Uterus (tissue), 3 donors: ENCODE measurements at regions not wholly inside any gene's neighbourhood (a gene's known extent, or its start where the extent isn't known, plus 50 kb on each side); places are given as distances from the start of the nearest gene placed in this dataset.
"Not testable (repeated sequence)": the region's sequence is repeated elsewhere in the genome, so short reads cannot be mapped to it uniquely, and the experiment has no call there.

ENCODE experiments used
- DNase-seq, 2 donors: peaks; one replicate each; pipeline ENCODE4 v3.0.0-alpha.2; 2019 to 2020
- H3K27ac ChIP-seq, 2 donors: fragments of 200-600 bp; sonication (generic); 1 replicate in 1 of 2; 2 replicates in 1 of 2; pipeline ENCODE4 v1.5.1; 2016 to 2018
- H3K27me3 ChIP-seq, 2 donors: fragments of 200-600 bp; sonication (generic); one replicate each; pipeline ENCODE4 v1.5.1; 2018 to 2019; ENCODE audit warnings: control low read depth in 1 of 2
- H3K36me3 ChIP-seq, 2 donors: fragments of 200-600 bp; sonication (generic); one replicate each; pipeline ENCODE4 v1.5.1; 2019; ENCODE audit warnings: control low read depth in 1 of 2
- H3K4me1 ChIP-seq, 2 donors: fragments of 200-600 bp; sonication (generic); one replicate each; pipeline ENCODE4 v1.5.1; 2018 to 2019; ENCODE audit warnings: control low read depth in 1 of 2
- H3K4me3 ChIP-seq, 2 donors: fragments of 200-600 bp; sonication (generic); 1 replicate in 1 of 2; 2 replicates in 1 of 2; pipeline ENCODE4 v1.5.1; 2018 to 2019; ENCODE audit warnings: mild to moderate bottlenecking in 1 of 2
- H3K9me3 ChIP-seq, 2 donors: fragments of 200-600 bp; sonication (generic); one replicate each; pipeline ENCODE4 v1.5.1; 2019; ENCODE audit warnings: control low read depth in 1 of 2
- POLR2A ChIP-seq, 2 donors: fragments of 450-650 bp; IDR thresholded peaks; one replicate each; pipeline ENCODE4 v1.6.1; 2016; ENCODE audit warnings: antibody characterized with exemption in 2 of 2, mild to moderate bottlenecking in 1 of 2, moderate library complexity in 1 of 2
- intact Hi-C: fragments of 100-400 bp; cut with DNase I; formaldehyde crosslinking; loops from one replicate; pipeline ENCODE4 v1.15.1; 2023; ENCODE audit warnings: low total_unique reads
- TF ChIP-seq, protein P1 (sequence below), 4 experiments: fragments of 200-600 bp in 2 of 4; fragments of 450-650 bp in 2 of 4; sonication (generic) in 2 of 4; IDR thresholded peaks; one replicate each; pipeline ENCODE4 v1.5.1; 2016 to 2019; ENCODE audit warnings: antibody characterized with exemption in 4 of 4, mild to moderate bottlenecking in 2 of 4, moderate library complexity in 1 of 4
- donor health status: DM: yes; HTN: yes; CAD: no.

DNA sequence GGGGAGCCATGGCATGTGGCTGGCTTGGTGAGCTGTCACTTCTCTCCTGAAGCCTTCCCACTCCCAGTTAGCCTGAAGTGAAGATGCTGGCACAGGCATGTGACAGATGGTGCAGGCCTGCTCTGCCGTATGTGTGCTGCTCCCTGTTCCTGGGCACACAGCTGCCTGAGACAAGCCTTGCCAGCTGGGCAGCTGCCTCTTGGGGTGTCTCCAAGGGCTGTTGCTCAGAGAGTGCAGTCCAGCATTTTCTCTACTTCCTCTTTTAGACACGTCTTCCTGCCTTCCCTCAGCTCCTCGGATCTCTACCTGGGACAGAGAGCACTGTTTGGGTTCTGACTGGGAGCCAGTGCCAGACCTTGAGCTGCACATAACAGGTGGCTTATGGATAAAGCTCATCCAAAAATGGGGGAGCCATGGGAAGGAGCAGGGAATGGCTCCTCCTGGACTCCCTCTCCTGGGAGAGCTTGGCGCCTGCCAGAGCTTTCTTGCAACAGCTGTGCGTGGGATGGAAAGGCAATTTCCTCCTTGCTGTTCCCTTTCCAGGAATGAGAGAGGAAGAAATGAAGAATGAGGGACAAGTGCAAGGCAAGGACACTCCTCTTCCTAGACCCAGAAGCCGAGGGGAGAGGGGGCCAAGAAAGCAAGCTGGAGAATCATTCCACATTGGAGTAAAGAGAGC, 132.9 kb downstream of the MSL3 start:
- no peak for TF ChIP-seq POLR2A (IDR thresholded peaks at IDR 0.05)
- TF ChIP-seq, protein P1, sequence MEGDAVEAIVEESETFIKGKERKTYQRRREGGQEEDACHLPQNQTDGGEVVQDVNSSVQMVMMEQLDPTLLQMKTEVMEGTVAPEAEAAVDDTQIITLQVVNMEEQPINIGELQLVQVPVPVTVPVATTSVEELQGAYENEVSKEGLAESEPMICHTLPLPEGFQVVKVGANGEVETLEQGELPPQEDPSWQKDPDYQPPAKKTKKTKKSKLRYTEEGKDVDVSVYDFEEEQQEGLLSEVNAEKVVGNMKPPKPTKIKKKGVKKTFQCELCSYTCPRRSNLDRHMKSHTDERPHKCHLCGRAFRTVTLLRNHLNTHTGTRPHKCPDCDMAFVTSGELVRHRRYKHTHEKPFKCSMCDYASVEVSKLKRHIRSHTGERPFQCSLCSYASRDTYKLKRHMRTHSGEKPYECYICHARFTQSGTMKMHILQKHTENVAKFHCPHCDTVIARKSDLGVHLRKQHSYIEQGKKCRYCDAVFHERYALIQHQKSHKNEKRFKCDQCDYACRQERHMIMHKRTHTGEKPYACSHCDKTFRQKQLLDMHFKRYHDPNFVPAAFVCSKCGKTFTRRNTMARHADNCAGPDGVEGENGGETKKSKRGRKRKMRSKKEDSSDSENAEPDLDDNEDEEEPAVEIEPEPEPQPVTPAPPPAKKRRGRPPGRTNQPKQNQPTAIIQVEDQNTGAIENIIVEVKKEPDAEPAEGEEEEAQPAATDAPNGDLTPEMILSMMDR (IDR thresholded peaks at IDR 0.05): no peak
- Histone ChIP-seq H3K27ac (no peak overlapping the region), H3K4me1 (no peaks in the 10 kb centered on the region), H3K4me3 (no peak overlapping the region), H3K9me3 (no peaks in the 10 kb centered on the region), H3K36me3 (no peaks in the 10 kb centered on the region), H3K27me3 (no peaks in the 10 kb centered on the region)
- intact Hi-C loops: no loop called here
- no peak for DNase-seq

DNA sequence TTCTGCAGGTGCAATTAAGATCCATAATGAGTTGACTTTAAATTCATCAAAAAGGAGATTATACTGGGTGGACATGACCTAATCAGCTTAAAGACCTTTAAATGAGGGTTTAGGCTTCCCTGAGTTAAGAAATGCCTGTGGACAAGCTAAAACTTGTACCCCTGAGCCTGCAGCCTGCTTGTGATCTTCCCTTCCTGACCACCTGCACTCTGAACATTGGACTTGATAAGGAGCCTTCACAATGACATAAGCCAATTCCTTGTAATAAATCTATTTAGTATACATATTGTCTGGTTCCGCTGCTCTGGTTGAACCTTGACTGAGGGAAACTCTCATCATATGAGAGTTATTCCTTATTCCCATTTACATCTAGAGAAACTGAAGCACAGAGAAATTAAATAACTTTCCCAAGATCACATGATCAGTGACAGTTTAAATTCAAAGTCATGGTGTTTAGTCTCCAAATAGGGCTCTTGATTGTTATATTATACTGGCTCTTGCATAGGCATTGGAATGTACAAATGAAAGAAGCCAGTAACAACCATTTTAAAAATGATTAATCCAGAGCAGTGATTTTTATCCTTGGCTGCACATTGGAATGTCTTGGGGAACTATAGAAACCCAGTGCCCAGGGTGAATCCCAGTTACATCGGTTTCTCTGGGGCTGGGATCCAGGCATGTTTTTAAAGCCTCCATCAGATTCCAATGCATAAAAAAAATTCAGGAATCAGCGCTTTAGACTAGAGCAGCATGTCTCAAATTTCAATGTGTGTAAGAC, 136.1 kb downstream of the MSL3 start:
- TF ChIP-seq, protein P1 (IDR thresholded peaks at IDR 0.05): no peak
- TF ChIP-seq POLR2A (IDR thresholded peaks at IDR 0.05): no peak
- Histone ChIP-seq H3K9me3 (no peaks in the 10 kb centered on the region), H3K27ac (no peak overlapping the region), H3K4me1 (no peaks in the 10 kb centered on the region), H3K36me3 (no peaks in the 10 kb centered on the region), H3K27me3 (no peaks in the 10 kb centered on the region), H3K4me3 (no peak overlapping the region)
- no peak for DNase-seq
- intact Hi-C loops: no loop called here

DNA sequence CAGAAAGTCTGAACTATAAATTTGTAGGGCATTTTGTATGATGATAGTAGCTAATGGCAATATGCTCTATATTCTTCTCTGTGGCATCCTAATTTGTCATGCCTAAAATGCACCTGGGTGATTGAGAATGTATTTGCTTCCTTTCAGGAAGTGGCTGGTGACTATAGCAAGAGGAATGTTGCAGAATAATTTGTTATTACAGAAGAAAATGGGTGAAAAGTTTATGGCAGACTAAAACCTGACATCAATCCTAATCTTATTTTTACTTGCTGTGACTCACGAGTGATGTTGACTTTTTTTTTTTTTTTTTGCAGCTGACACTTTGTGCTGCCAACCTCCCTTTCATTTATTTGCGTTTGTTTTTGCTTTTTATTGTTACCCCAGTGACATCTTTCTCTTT, 141.1 kb downstream of the MSL3 start:
- H3K27ac ChIP-seq: no peak overlapping the region
- no peaks in the 10 kb centered on the region for H3K36me3 ChIP-seq
- intact Hi-C loops: no loop called here
- H3K9me3 ChIP-seq: no peaks in the 10 kb centered on the region
- H3K4me3 ChIP-seq: no peak overlapping the region
- DNase-seq: no peak
- no peaks in the 10 kb centered on the region for H3K4me1 ChIP-seq
- H3K27me3 ChIP-seq: no peaks in the 10 kb centered on the region
- TF ChIP-seq POLR2A (IDR thresholded peaks at IDR 0.05): no peak
- TF ChIP-seq, protein P1 (IDR thresholded peaks at IDR 0.05): no peak

DNA sequence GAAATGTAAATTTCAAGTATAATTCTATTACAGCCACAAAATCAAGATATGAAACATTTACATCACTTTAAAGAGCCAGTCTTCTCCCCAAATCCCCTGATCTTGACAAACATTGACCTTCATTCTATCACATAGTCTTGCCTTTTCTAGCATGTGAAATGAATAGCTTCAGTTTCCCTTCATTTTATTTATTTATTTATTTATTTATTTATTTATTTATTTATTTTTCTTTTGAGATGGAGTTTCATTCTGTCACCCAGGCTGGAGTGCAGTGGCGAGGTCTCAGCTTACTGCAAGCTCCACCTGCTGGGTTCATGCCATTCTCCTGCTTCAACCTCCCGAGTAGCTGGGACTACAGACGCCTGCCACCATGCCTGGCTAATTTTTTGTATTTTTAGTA, 147.9 kb downstream of the MSL3 start:
- intact Hi-C loops, H3K27ac ChIP-seq: not testable (repeated sequence)

DNA sequence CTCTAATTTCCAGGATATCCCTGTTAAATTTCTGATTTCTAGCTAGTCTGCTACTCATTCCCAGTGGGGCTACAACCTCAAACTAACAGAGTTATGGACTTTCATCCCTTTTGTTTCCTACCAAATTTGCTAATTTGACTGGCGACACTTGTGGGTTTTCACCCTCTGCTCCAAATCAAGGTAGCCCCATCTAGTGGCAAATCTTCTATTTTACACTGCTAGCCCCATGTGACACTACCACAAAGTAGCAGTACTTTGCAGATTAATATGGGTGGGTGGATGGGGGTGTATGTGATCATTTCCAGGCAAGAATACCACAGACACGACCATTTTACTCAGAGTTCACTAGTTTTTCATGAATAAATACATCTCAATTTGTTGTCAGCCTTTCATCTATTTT, 150.3 kb downstream of the MSL3 start:
- H3K36me3 ChIP-seq: no peaks in the 10 kb centered on the region
- H3K4me3 ChIP-seq: no peak overlapping the region
- H3K27me3 ChIP-seq: no peaks in the 10 kb centered on the region
- no peak for TF ChIP-seq POLR2A (IDR thresholded peaks at IDR 0.05)
- TF ChIP-seq, protein P1 (IDR thresholded peaks at IDR 0.05): no peak
- no peak overlapping the region for H3K27ac ChIP-seq
- intact Hi-C loops: no loop called here
- no peak for DNase-seq
- no peaks in the 10 kb centered on the region for H3K4me1 ChIP-seq
- peaks cover 0 to 3% of the 10 kb centered on the region in 2 donors for H3K9me3 ChIP-seq

More for the DNA sequence above, 147.9 kb downstream of the MSL3 start:
- not testable (repeated sequence) for H3K36me3 ChIP-seq, H3K9me3 ChIP-seq, H3K4me1 ChIP-seq, H3K27me3 ChIP-seq, H3K4me3 ChIP-seq, DNase-seq
